HG03521 (cell line): ENCODE measurements at regions not wholly inside any gene's neighbourhood (a gene's known extent, or its start where the extent isn't known, plus 50 kb on each side); places are given as distances from the start of the nearest gene placed in this dataset.

Source experiments
- ATAC-seq: cut with Tn5 transposase; IDR thresholded peaks from one replicate; pipeline ENCODE4 v1.9.1; 2021; ENCODE audit warnings: mild to moderate bottlenecking, moderate library complexity; ENCODE audit not compliant: unreplicated experiment

- ATAC-seq, result no peak
Measured at GRCh38 chrX:106341823-106342222, 173.7 kb downstream of the PWWP3B start.

- ATAC-seq, result no peak
Measured at GRCh38 chrX:106356580-106356979, 188.5 kb downstream of the PWWP3B start.

GRCh38 chrX:106363214-106363613, 195.1 kb downstream of the PWWP3B start:
- no peak for ATAC-seq

GRCh38 chrX:106378616-106379015, 210.5 kb downstream of the PWWP3B start:
- ATAC-seq, result no peak

GRCh38 chrX:106391284-106391911, 220.4 kb upstream of the RADX start:
- ATAC-seq, result no peak

- ATAC-seq, result no peak
Measured at GRCh38 chrX:106392346-106392745, 219.4 kb upstream of the RADX start.

DNA sequence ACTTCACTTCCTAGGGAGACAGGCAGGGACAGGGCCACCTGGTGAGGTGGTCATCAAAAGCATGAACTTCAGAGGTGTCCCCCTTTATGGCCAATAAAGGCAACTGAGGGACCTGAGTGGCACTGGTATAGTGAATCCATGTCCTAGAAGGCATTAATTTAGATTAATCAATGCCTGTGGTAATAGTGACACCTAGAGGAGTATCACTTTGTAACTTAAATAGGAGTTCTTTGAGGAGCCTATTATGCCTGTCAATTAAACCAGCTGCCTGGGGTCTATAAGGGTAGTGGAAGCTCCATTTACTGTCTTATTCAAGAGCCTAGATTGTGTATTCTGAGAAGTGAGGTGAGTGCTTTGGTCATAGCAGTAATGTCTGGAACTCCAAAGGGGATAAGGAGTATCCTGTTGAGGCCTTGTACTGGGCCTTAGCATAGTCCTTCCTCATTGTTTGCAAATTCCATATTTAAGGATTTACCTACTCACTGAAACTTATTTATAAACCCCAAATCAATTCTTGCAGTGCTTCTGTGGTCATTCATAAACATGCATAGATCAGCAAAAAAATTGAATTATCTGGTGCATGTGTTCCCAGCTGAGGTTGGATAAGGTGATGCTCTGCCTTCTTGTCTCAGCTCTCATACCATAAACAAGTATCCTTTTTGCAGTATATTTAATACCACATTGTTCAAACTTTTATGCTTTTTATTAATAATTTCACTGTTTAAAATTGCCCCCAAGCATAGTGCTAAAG, 213.8 kb upstream of the RADX start:
- no peak for ATAC-seq

GRCh38 chrX:106401965-106402559, 209.7 kb upstream of the RADX start:
- no peak for ATAC-seq

GRCh38 chrX:106404512-106404911, 207.3 kb upstream of the RADX start:
- no peak for ATAC-seq

GRCh38 chrX:106415276-106415895, 196.4 kb upstream of the RADX start:
- ATAC-seq, result no peak

- ATAC-seq, result no peak
Measured at GRCh38 chrX:106436691-106437090, 175.1 kb upstream of the RADX start.

DNA sequence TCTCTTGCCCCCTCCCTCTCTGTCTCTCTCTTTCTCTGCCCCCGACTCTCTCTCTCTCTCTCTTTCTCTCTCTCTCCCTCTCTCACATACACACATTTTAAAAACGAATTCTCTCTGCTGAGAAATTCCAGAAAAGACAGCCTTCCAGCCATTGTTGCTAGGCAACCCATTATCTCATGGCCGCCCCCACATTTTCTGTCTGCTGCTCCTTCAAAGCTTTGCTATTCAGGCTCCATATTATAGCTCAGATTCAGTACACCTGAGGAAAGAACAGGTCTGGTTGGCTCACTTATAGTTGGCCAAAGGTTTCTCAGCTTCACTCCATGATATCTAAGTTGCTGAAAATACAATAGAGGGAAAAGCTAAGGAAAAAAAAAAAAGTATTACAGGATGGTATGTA, 174.4 kb upstream of the RADX start:
- no peak for ATAC-seq

DNA sequence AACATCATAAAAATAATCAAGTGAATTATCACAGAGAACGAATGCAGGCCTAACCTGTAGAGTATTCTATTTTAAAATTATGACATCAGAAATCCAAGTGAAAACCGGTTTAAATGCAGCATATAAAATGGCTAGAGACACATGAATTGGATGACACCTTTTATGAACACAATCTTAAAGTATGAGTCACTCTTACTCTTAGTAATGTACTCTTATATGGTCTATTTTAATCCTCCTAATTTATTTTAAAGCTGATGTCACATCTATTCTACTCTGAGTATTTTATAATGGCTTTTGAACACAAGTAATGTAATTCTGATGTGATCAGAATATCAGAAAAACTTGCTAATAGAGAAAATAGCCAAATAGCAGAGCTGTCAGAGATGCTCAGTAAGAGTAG, 161.4 kb upstream of the RADX start:
- no peak for ATAC-seq

DNA sequence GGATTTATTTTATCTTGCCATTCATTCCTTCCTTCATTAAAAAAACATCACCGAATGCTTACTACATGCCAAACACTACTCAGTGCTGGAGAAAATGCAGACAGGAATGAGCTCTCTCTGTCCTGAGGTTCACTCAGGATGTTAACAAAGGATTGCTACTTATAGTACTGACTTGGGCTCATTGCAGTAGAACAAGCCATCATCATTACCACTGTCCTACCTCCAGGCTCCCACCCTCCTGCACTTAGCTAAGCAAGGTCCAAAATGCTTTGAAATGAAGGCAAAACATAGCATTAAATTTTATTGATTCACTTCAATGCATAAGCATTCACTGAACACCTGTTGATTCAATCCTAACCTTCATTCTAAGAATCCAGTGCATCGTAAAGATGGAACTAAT, 159.8 kb upstream of the RADX start:
- no peak for ATAC-seq

DNA sequence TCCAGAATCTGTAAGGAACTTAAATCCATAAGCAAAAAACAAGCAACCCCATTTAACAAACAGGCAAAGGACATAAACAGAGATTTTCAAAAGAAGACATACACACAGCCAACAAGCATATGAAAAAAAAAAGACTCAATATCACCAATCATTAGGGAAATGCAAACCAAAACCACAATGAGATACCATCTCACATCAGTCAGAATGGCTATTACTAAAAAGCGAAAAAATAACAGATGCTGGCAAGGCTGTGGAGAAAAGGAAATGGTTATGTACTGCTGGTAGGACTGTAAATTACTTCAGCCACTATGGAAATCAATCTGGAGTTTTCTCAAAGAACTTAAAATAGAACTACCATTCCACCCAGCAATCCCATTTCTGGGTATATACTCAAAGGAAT, 156.8 kb upstream of the RADX start:
- ATAC-seq, result no peak

DNA sequence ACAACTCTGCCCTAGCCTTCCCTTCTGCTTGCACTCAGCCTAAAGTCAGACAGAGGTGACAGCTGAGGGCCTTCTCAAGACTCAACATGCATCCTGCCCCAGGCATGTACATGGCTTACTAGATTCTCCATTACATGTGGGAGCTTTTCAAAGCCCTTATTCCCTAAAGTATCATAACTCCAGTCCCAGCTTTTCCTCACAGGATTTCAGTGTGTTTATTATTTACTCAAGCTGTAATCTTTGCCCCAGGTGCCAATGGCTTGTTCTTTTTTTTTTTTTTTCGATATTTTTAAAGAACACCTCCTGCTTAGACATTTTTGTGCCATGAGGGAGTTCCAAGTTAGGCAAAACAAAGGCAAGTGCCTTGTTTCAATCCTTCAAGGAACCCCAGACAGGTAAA, 154.0 kb upstream of the RADX start:
- ATAC-seq, result no peak

GRCh38 chrX:106467422-106467821, 144.4 kb upstream of the RADX start:
- no peak for ATAC-seq

DNA sequence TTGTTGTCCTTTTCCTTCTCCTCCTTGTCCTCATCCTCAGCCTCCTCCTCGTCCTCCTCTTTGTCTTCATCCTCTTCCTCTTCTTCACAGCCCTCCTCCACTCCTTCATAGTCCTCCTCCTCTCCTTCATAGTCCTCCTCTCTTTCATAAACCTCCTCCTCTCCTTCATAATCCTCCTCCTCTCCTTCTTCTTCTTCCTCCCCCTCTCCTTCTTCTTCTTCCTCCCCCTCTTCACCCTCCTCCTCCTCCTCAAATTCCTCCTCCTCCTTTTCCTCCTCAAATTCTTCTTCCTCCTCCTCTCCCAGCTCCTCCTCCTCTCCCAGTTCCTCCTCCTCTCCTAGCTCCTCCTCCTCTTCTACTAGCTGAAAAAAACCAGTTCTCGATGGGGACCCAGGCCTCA, 143.8 kb upstream of the RADX start:
- no peak for ATAC-seq

- no peak for ATAC-seq
Measured at GRCh38 chrX:106468433-106468832, 143.3 kb upstream of the RADX start.

GRCh38 chrX:106479920-106480319, 131.9 kb upstream of the RADX start:
- ATAC-seq, result no peak

DNA sequence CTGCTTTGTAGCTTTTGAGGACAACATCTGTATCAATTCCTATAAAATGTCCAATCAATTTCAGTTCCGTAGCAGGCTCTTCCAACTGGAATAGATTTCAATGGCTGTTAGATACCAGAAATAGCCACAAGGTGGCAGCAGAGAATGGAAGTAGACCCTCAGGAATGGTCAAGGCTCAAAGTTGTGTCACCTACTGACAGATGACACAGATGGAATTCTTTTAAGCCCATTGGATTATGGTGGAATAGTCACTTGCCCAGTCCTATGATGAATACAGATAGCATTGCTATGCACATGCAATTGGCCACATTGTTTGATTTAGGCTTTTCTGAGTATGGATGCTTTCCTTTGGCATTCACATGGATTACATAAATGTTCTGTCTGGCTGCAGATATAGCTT, 130.4 kb upstream of the RADX start:
- ATAC-seq, result no peak

- peak; percentile 98 for ATAC-seq
Measured at GRCh38 chrX:106484233-106484632, 127.5 kb upstream of the RADX start.
